Trophoblast cell (in vitro differentiated cells and primary cell): ENCODE measurements at regions not wholly inside any gene's neighbourhood (a gene's known extent, or its start where the extent isn't known, plus 50 kb on each side); places are given as distances from the start of the nearest gene placed in this dataset.

Experiments
- DNase-seq, 2 donors: peaks; one replicate each; pipeline ENCODE4 v3.0.0-alpha.2; 2016
- H2AFZ ChIP-seq: 2 replicates; pipeline ENCODE4 v1.6.1; 2013; ENCODE audit warnings: low read length, moderate library complexity, mild to moderate bottlenecking; ENCODE audit not compliant: insufficient read depth, poor library complexity
- H2AK5ac ChIP-seq: 2 replicates; pipeline ENCODE4 v1.6.1; 2013; ENCODE audit warnings: mild to moderate bottlenecking, low read length
- H2BK120ac ChIP-seq: 2 replicates; pipeline ENCODE4 v1.6.1; 2013; ENCODE audit warnings: low read length, mild to moderate bottlenecking, moderate library complexity; ENCODE audit not compliant: insufficient read depth, poor library complexity
- H2BK12ac ChIP-seq: 2 replicates; pipeline ENCODE4 v1.6.1; 2013; ENCODE audit warnings: mild to moderate bottlenecking, low read length, moderate library complexity
- H2BK5ac ChIP-seq: 2 replicates; pipeline ENCODE4 v1.6.1; 2013; ENCODE audit warnings: low read length, low read depth, moderate library complexity, mild to moderate bottlenecking; ENCODE audit not compliant: poor library complexity
- H3K14ac ChIP-seq: 2 replicates; pipeline ENCODE4 v1.6.1; 2013; ENCODE audit warnings: mild to moderate bottlenecking, low read length
- H3K18ac ChIP-seq: 2 replicates; pipeline ENCODE4 v1.6.1; 2013; ENCODE audit warnings: mild to moderate bottlenecking, low read length
- H3K23ac ChIP-seq: 2 replicates; pipeline ENCODE4 v1.6.1; 2013; ENCODE audit warnings: low read length
- H3K27ac ChIP-seq: 2 replicates; pipeline ENCODE4 v1.5.1; 2013; ENCODE audit warnings: low read depth, mild to moderate bottlenecking, inconsistent platforms, low read length, moderate library complexity
- H3K27me3 ChIP-seq: 2 replicates; pipeline ENCODE4 v1.6.1; 2013; ENCODE audit warnings: inconsistent platforms, mild to moderate bottlenecking, low read length, moderate library complexity; ENCODE audit not compliant: insufficient read depth
- H3K36me3 ChIP-seq, 2 experiments: 1 replicate in 1 of 2; 2 replicates in 1 of 2; pipeline ENCODE4 v1.6.1; 2013; ENCODE audit warnings: low read length in 2 of 2, mild to moderate bottlenecking in 2 of 2, moderate library complexity in 1 of 2; ENCODE audit not compliant: insufficient read depth in 2 of 2, control insufficient read depth in 1 of 2
- H3K4ac ChIP-seq: 2 replicates; pipeline ENCODE4 v1.6.1; 2013; ENCODE audit warnings: low read depth, mild to moderate bottlenecking, low read length, moderate library complexity
- H3K4me1 ChIP-seq, 2 experiments: 1 replicate in 1 of 2; 2 replicates in 1 of 2; pipeline ENCODE4 v1.6.1; 2013; ENCODE audit warnings: low read length in 2 of 2, mild to moderate bottlenecking in 2 of 2, moderate library complexity in 1 of 2; ENCODE audit not compliant: insufficient read depth in 2 of 2, control insufficient read depth in 1 of 2
- H3K4me2 ChIP-seq: 2 replicates; pipeline ENCODE4 v1.6.1; 2013; ENCODE audit warnings: inconsistent platforms, mild to moderate bottlenecking, low read length, moderate library complexity
- H3K4me3 ChIP-seq: 2 replicates; pipeline ENCODE4 v1.5.1; 2013; ENCODE audit warnings: mild to moderate bottlenecking, low read depth, low read length, inconsistent platforms
- H3K79me1 ChIP-seq: one replicate; pipeline ENCODE4 v1.6.1; 2013; ENCODE audit warnings: low read length
- H3K79me2 ChIP-seq: 2 replicates; pipeline ENCODE4 v1.6.1; 2013; ENCODE audit warnings: low read length, mild to moderate bottlenecking; ENCODE audit not compliant: control insufficient read depth, insufficient read depth, poor library complexity
- H3K9ac ChIP-seq: 2 replicates; pipeline ENCODE4 v1.6.1; 2013; ENCODE audit warnings: mild to moderate bottlenecking, low read length
- H3K9me3 ChIP-seq: 2 replicates; pipeline ENCODE4 v1.6.1; 2013; ENCODE audit warnings: low read depth, mild to moderate bottlenecking, control low read depth, inconsistent platforms, low read length; ENCODE audit not compliant: insufficient read depth
- H4K12ac ChIP-seq: 2 replicates; pipeline ENCODE4 v1.6.1; 2013; ENCODE audit warnings: low read depth, mild to moderate bottlenecking, low read length, moderate library complexity
- H4K8ac ChIP-seq: 2 replicates; pipeline ENCODE4 v1.6.1; 2013; ENCODE audit warnings: low read depth, mild to moderate bottlenecking, low read length, moderate library complexity
- H4K91ac ChIP-seq: one replicate; pipeline ENCODE4 v1.6.1; 2013; ENCODE audit warnings: low read depth, mild to moderate bottlenecking, low read length, moderate library complexity
- WGBS: extraction: QIAGEN DNeasy Blood & Tissue Kit; methylation state at CpG from one replicate; pipeline ENCODE4 v1.1.7; 2013; ENCODE audit warnings: missing lambda C conversion rate; ENCODE audit not compliant: insufficient read length, insufficient coverage; ENCODE audit errors: extremely low coverage; 5-methylcytosine and 5-hydroxymethylcytosine counted together

GRCh38 chr14:101503431-101504095 lies 57.7 kb upstream of the DIO3 start:
- no peak overlapping the region for H4K12ac ChIP-seq
- H3K23ac ChIP-seq = no peak overlapping the region
- no peak overlapping the region for H3K9ac ChIP-seq
- no peak overlapping the region for H3K4me2 ChIP-seq
- H3K18ac ChIP-seq = no peak overlapping the region
- no peak overlapping the region for H2BK5ac ChIP-seq
- H3K36me3 ChIP-seq = no peaks in the 10 kb centered on the region
- H4K91ac ChIP-seq = no peak overlapping the region
- no peak overlapping the region for H3K4ac ChIP-seq
- no peak overlapping the region for H3K27ac ChIP-seq
- H2BK120ac ChIP-seq = no peak overlapping the region
- peaks cover 0 to 6% of the 10 kb centered on the region in 2 experiments for H3K4me1 ChIP-seq
- H3K9me3 ChIP-seq = peaks cover 5% of the 10 kb centered on the region
- no peak overlapping the region for H2AFZ ChIP-seq
- no peaks in the 10 kb centered on the region for H3K79me2 ChIP-seq
- no peak overlapping the region for H4K8ac ChIP-seq
- WGBS = no CpG with 5 or more reads among the region's 14 CpGs
- H3K4me3 ChIP-seq = no peak overlapping the region
- no peak overlapping the region for H2AK5ac ChIP-seq
- H3K14ac ChIP-seq = no peak overlapping the region
- no peak overlapping the region for H2BK12ac ChIP-seq
- DNase-seq = no peak
- no peaks in the 10 kb centered on the region for H3K27me3 ChIP-seq
- H3K79me1 ChIP-seq = no peaks in the 10 kb centered on the region

GRCh38 chr14:101504096-101504948 lies 57.0 kb upstream of the DIO3 start:
- Histone ChIP-seq H3K18ac (no peak overlapping the region), H4K12ac (no peak overlapping the region), H3K4me2 (no peak overlapping the region), H4K91ac (no peak overlapping the region), H2AFZ (no peak overlapping the region), H2BK12ac (no peak overlapping the region), H3K9ac (no peak overlapping the region), H3K79me2 (no peaks in the 10 kb centered on the region), H3K4ac (no peak overlapping the region), H3K27ac (no peak overlapping the region), H4K8ac (no peak overlapping the region), H3K4me1 (peaks cover 0 to 4% of the 10 kb centered on the region in 2 experiments), H3K23ac (no peak overlapping the region), H3K79me1 (no peaks in the 10 kb centered on the region), H2AK5ac (no peak overlapping the region), H3K9me3 (peaks cover 4% of the 10 kb centered on the region), H3K14ac (no peak overlapping the region), H2BK5ac (no peak overlapping the region), H2BK120ac (no peak overlapping the region), H3K36me3 (no peaks in the 10 kb centered on the region), H3K27me3 (no peaks in the 10 kb centered on the region), H3K4me3 (no peak overlapping the region)
- no CpG with 5 or more reads among the region's 32 CpGs for WGBS
- DNase-seq = no peak

GRCh38 chr14:101505236-101505970 lies 55.9 kb upstream of the DIO3 start:
- Histone ChIP-seq H3K18ac (no peak overlapping the region), H3K23ac (no peak overlapping the region), H3K9ac (no peak overlapping the region), H3K79me1 (no peaks in the 10 kb centered on the region), H3K79me2 (no peaks in the 10 kb centered on the region), H2AK5ac (no peak overlapping the region), H4K91ac (no peak overlapping the region), H2BK5ac (no peak overlapping the region), H3K27me3 (no peaks in the 10 kb centered on the region), H3K14ac (no peak overlapping the region), H3K27ac (no peak overlapping the region), H3K4ac (no peak overlapping the region), H3K4me3 (no peak overlapping the region), H4K12ac (no peak overlapping the region), H3K4me1 (peaks cover 0 to 3% of the 10 kb centered on the region in 2 experiments), H2AFZ (no peak overlapping the region), H2BK12ac (no peak overlapping the region), H3K9me3 (peaks cover 4% of the 10 kb centered on the region), H3K36me3 (no peaks in the 10 kb centered on the region), H2BK120ac (no peak overlapping the region), H3K4me2 (no peak overlapping the region), H4K8ac (no peak overlapping the region)
- DNase-seq = no peak
- no CpG with 5 or more reads among the region's 20 CpGs for WGBS

GRCh38 chr14:101506211-101506925 lies 54.9 kb upstream of the DIO3 start:
- no peak overlapping the region for H2BK120ac ChIP-seq
- H4K91ac ChIP-seq = no peak overlapping the region
- no peaks in the 10 kb centered on the region for H3K79me2 ChIP-seq
- no peak overlapping the region for H2AFZ ChIP-seq
- H3K18ac ChIP-seq = no peak overlapping the region
- no peaks in the 10 kb centered on the region for H3K27me3 ChIP-seq
- H3K27ac ChIP-seq = no peak overlapping the region
- no peak for DNase-seq
- H2AK5ac ChIP-seq = no peak overlapping the region
- peaks cover 4% of the 10 kb centered on the region for H3K9me3 ChIP-seq
- H3K23ac ChIP-seq = no peak overlapping the region
- peak overlapping the region; percentile 25 for H3K4me3 ChIP-seq
- no peak overlapping the region for H3K4me2 ChIP-seq
- peak overlapping the region; percentile 1 for H3K9ac ChIP-seq
- H2BK12ac ChIP-seq = no peak overlapping the region
- peaks cover 0 to 3% of the 10 kb centered on the region in 2 experiments for H3K4me1 ChIP-seq
- WGBS = no CpG with 5 or more reads among the region's 13 CpGs
- H3K36me3 ChIP-seq = no peaks in the 10 kb centered on the region
- no peaks in the 10 kb centered on the region for H3K79me1 ChIP-seq
- no peak overlapping the region for H4K8ac ChIP-seq
- no peak overlapping the region for H2BK5ac ChIP-seq
- no peak overlapping the region for H4K12ac ChIP-seq
- H3K14ac ChIP-seq = no peak overlapping the region
- H3K4ac ChIP-seq = no peak overlapping the region
